Lower leg skin (tissue), 4 donors: ENCODE measurements at regions not wholly inside any gene's neighbourhood (a gene's known extent, or its start where the extent isn't known, plus 50 kb on each side); places are given as distances from the start of the nearest gene placed in this dataset.

Experiments
- DNase-seq, 2 donors: peaks; one replicate each; pipeline ENCODE4 v3.0.0-alpha.2; 2019; ENCODE audit warnings: low spot score in 2 of 2
- H3K4me3 ChIP-seq: fragments of 200-600 bp; sonication (generic); 2 replicates; pipeline ENCODE4 v1.5.1; 2017; ENCODE audit warnings: mild to moderate bottlenecking, low read depth; ENCODE audit not compliant: poor library complexity, severe bottlenecking
- CTCF ChIP-seq, 3 donors: fragments of 450-650 bp; IDR thresholded peaks; one replicate each; pipeline ENCODE4 v1.5.1; 2016; ENCODE audit warnings: antibody characterized with exemption in 3 of 3, mild to moderate bottlenecking in 3 of 3, moderate library complexity in 2 of 3
- POLR2A ChIP-seq, 2 donors: fragments of 450-650 bp; IDR thresholded peaks; one replicate each; pipeline ENCODE4 v1.6.1; 2016 to 2017; ENCODE audit warnings: antibody characterized with exemption in 2 of 2, mild to moderate bottlenecking in 1 of 2, moderate library complexity in 1 of 2
- WGBS, 2 donors: methylation state at CpG; one replicate each; pipeline ENCODE4 v1.1.5; 2018; 5-methylcytosine and 5-hydroxymethylcytosine counted together
- intact Hi-C: fragments of 100-400 bp; cut with DNase I; formaldehyde crosslinking; loops from one replicate; pipeline ENCODE4 v1.15.0; 2023; ENCODE audit warnings: low total_unique reads

GRCh38 chr12:124194264-124194892, 100.5 kb upstream of the RFLNA start:
- DNase-seq, result no peak
- intact Hi-C loops, result no loop called here
- WGBS, 2 donors, result 85 to 90% methylated on average over 15 of the region's 15 CpGs
- no peak overlapping the region for H3K4me3 ChIP-seq
- TF ChIP-seq POLR2A (IDR thresholded peaks at IDR 0.05) (no peak), CTCF (IDR thresholded peaks at IDR 0.05) (no peak)

GRCh38 chr12:124194893-124195566, 99.9 kb upstream of the RFLNA start:
- intact Hi-C loops, result no loop called here
- 87 to 89% methylated on average over 18 of the region's 18 CpGs for WGBS, 2 donors

DNA sequence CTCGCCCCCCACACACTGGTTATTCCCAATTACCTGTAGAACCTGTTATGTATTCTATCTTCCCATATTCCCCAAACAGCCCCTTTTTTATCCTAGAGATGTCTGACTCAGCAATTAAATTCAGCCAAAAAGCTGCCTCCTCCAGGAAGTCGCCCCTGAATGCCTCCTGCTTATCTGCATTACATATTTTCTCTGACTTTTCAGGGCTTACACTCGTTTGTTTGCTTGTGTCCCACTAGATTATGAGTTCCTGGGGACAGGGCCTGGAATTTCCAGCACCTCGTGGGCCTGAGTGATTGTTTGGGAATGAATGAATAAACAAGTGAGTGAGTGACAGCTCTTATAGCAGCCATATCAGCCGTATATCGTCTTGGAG, 99.3 kb upstream of the RFLNA start:
- no peak overlapping the region for H3K4me3 ChIP-seq
- no peak for DNase-seq
- WGBS, 2 donors, result 81 to 82% methylated on average over 6 of the region's 6 CpGs
- no peak for TF ChIP-seq POLR2A (IDR thresholded peaks at IDR 0.05)
- no peak for TF ChIP-seq CTCF (IDR thresholded peaks at IDR 0.05)
- intact Hi-C loops, result no loop called here

More at GRCh38 chr12:124194893-124195566, 99.9 kb upstream of the RFLNA start:
- DNase-seq, result no peak
- no peak for TF ChIP-seq CTCF (IDR thresholded peaks at IDR 0.05)
- no peak for TF ChIP-seq POLR2A (IDR thresholded peaks at IDR 0.05)
- no peak overlapping the region for H3K4me3 ChIP-seq

DNA sequence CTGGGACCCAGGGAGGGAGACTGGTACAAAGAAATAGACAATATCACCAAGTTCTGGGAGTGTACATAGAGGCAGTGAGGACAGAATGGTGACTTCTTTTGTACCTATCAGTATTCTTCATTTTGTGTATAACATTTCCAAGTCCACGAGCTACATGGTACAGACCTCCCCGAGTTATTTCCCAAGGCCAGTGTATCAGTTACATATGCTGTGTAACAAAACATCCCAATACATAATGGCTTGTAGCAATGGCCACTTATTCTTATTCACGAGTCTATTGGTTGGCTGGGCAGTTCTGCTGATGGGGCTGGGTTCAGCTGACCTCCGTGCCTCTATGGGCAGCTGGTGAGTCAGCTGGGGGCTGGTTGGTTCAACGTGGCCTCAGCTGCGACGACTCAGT, 98.7 kb upstream of the RFLNA start:
- intact Hi-C loops, result no loop called here
- no peak for TF ChIP-seq POLR2A (IDR thresholded peaks at IDR 0.05)
- TF ChIP-seq CTCF (IDR thresholded peaks at IDR 0.05), result no peak
- WGBS, 2 donors, result 88 to 95% methylated on average over 7 of the region's 7 CpGs
- no peak for DNase-seq
- no peak overlapping the region for H3K4me3 ChIP-seq

DNA sequence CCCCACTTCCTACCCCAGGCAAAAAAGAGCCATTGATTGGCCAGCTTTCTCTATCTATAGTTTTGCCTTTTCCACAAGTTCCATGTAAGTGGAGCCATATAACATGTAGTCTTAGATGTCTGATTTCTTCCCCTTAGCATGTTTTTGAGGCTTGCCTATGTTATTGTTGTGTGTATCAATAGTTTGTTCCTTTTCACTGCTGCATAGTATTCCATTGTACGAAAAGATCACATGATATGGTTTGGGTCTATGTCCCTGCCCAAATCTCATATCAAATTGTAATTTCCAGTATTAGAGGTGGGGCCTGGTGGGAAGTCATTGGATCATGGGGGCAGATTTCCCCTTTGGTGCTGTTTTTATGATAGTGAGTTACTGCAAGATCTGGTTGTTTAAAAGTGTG, 93.6 kb upstream of the RFLNA start:
- 97 to 100% methylated on average over 1 of the region's 1 CpG for WGBS, 2 donors
- intact Hi-C loops, result no loop called here
- DNase-seq, result no peak
- no peak overlapping the region for H3K4me3 ChIP-seq
- TF ChIP-seq POLR2A (IDR thresholded peaks at IDR 0.05) (no peak), CTCF (IDR thresholded peaks at IDR 0.05) (no peak)

DNA sequence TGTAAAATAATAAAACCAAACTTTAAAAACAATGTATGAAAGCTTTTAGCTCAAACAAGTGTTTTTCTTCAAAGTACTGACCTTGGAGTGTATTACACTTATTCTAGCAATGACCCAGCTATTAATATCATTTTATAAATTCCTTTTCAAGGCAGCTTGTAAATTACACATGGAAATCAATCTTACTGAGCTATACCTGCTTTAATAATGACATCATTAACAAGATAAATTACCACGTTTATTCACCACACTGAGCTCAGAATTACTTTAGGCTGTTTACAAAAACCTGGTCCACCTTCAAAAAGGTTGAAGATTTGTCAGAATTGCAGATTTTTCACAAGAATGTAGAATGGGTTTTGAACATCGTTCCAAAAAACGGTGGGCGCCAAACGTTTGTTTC, 91.7 kb upstream of the RFLNA start:
- 62 to 63% methylated on average over 5 of the region's 5 CpGs for WGBS, 2 donors
- intact Hi-C loops, result no loop called here
- no peak overlapping the region for H3K4me3 ChIP-seq
- TF ChIP-seq POLR2A (IDR thresholded peaks at IDR 0.05) (no peak), CTCF (IDR thresholded peaks at IDR 0.05) (no peak)
- no peak for DNase-seq
